ENCODE measurements at regions not wholly inside any gene's neighbourhood (a gene's known extent, or its start where the extent isn't known, plus 50 kb on each side); places are given as distances from the start of the nearest gene placed in this dataset.

- TF ChIP-seq EP300 (IDR thresholded peaks at IDR 0.05): no peak
- no peak for TF ChIP-seq CTCF (IDR thresholded peaks at IDR 0.05)
- no peak for TF ChIP-seq POLR2AphosphoS5 (IDR thresholded peaks at IDR 0.05)
Observed at GRCh38 chr5:138701678-138702077, 51.5 kb upstream of the CTNNA1 start.

Measured in stomach (tissue), 4 donors.